ENCODE measurements at regions not wholly inside any gene's neighbourhood (a gene's known extent, or its start where the extent isn't known, plus 50 kb on each side); places are given as distances from the start of the nearest gene placed in this dataset.

DNA sequence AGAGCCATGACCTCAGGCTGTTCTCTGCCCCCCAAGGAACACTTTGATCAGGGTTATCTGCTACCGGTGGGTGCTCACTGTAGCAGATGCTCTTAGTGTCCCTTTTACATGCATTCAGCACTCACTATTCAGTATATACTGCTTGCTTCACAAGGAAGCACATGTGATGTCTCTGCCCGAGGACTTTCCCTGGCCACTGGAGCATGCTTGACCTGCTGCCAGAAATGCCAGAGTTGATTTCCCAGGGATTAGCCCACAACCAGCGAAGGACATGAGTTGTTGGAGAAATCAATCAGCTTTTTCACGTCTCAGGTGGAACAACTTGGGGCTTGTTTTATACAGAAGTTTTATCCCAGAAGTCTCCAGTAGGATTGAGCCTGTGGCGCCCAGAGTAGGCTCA is 51.2 kb upstream of the RPS6KA3 start:
- intact Hi-C loops (cut with micrococcal nuclease; ENCODE audit: unreplicated experiment), result no loop called here
- Histone ChIP-seq H3K4me1 (no peaks in the 10 kb centered on the region), H3K27me3 (replicated peaks; ENCODE audit: control insufficient read depth, insufficient read depth, low read length) (no peaks in the 10 kb centered on the region), H3K9me3 (no peaks in the 10 kb centered on the region), H3K36me3 (ENCODE audit: control insufficient read depth, insufficient read depth, low read length) (no peaks in the 10 kb centered on the region), H3K4me3 (ENCODE audit: low read depth, low read length) (no peak overlapping the region)
- Mint-ChIP-seq H3K27ac (ENCODE audit: unreplicated experiment) (no peak overlapping the region), H3K4me1 (ENCODE audit: low read depth, unreplicated experiment) (peaks cover 25% of the 10 kb centered on the region), H3K36me3 (ENCODE audit: insufficient read depth, unreplicated experiment) (no peaks in the 10 kb centered on the region), H3K9me3 (ENCODE audit: unreplicated experiment) (no peaks in the 10 kb centered on the region), H3K4me3 (ENCODE audit: unreplicated experiment) (no peak overlapping the region), H3K27me3 (ENCODE audit: insufficient read depth, unreplicated experiment) (no peaks in the 10 kb centered on the region)
- no peak for DNase-seq
- ChIA-PET CTCF (no interaction called here), POLR2A (no interaction called here)
- BruUV-seq (replicated peaks), result no TSS peak
- TF ChIP-seq, protein P1, sequence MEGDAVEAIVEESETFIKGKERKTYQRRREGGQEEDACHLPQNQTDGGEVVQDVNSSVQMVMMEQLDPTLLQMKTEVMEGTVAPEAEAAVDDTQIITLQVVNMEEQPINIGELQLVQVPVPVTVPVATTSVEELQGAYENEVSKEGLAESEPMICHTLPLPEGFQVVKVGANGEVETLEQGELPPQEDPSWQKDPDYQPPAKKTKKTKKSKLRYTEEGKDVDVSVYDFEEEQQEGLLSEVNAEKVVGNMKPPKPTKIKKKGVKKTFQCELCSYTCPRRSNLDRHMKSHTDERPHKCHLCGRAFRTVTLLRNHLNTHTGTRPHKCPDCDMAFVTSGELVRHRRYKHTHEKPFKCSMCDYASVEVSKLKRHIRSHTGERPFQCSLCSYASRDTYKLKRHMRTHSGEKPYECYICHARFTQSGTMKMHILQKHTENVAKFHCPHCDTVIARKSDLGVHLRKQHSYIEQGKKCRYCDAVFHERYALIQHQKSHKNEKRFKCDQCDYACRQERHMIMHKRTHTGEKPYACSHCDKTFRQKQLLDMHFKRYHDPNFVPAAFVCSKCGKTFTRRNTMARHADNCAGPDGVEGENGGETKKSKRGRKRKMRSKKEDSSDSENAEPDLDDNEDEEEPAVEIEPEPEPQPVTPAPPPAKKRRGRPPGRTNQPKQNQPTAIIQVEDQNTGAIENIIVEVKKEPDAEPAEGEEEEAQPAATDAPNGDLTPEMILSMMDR (IDR thresholded peaks at IDR 0.05; ENCODE audit: insufficient read depth in 1 of 2, low read depth in 1 of 2, low read length in 1 of 2, severe bottlenecking in 1 of 2, unreplicated experiment in 1 of 2), result no peak
